Fibroblast of lung (primary cell): ENCODE measurements at regions not wholly inside any gene's neighbourhood (a gene's known extent, or its start where the extent isn't known, plus 50 kb on each side); places are given as distances from the start of the nearest gene placed in this dataset.

ENCODE experiments used
- EZH2 ChIP-seq: IDR thresholded peaks from 2 replicates; pipeline ENCODE4 v1.5.1; 2012; ENCODE audit warnings: low read length, control low read depth, mild to moderate bottlenecking; ENCODE audit errors: missing control alignments
- TF ChIP-seq, protein P1 (sequence below), 2 donors: IDR thresholded peaks in 1 of 2; conservative IDR thresholded peaks in 1 of 2; 1 replicate in 1 of 2; 2 replicates in 1 of 2; pipeline ENCODE4 v1.5.1; 2011 to 2012; ENCODE audit warnings: low read length in 2 of 2, control low read depth in 1 of 2, inconsistent platforms in 1 of 2, low read depth in 1 of 2, mild to moderate bottlenecking in 1 of 2

GRCh38 chr1:70745199-70745598 is 302.4 kb downstream of the PTGER3 start:
- TF ChIP-seq, protein P1, sequence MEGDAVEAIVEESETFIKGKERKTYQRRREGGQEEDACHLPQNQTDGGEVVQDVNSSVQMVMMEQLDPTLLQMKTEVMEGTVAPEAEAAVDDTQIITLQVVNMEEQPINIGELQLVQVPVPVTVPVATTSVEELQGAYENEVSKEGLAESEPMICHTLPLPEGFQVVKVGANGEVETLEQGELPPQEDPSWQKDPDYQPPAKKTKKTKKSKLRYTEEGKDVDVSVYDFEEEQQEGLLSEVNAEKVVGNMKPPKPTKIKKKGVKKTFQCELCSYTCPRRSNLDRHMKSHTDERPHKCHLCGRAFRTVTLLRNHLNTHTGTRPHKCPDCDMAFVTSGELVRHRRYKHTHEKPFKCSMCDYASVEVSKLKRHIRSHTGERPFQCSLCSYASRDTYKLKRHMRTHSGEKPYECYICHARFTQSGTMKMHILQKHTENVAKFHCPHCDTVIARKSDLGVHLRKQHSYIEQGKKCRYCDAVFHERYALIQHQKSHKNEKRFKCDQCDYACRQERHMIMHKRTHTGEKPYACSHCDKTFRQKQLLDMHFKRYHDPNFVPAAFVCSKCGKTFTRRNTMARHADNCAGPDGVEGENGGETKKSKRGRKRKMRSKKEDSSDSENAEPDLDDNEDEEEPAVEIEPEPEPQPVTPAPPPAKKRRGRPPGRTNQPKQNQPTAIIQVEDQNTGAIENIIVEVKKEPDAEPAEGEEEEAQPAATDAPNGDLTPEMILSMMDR (conservative IDR thresholded peaks at IDR 0.05 in 1 of 2, IDR thresholded peaks at IDR 0.05 in 1 of 2; ENCODE audit: low read depth in 1 of 2, low read length in 2 of 2), result peak in 1 of 2 donors; percentile 51
- TF ChIP-seq EZH2, result no peak
